Endothelial cell of umbilical vein (primary cell): ENCODE measurements at regions not wholly inside any gene's neighbourhood (a gene's known extent, or its start where the extent isn't known, plus 50 kb on each side); places are given as distances from the start of the nearest gene placed in this dataset.

Experiments
- BruUV-seq: library from RNA; stranded (reverse); fragments of 400-500 nt; replicated peaks from 2 replicates; lab custom pipeline; 2021; lab: Mats Ljungman, UMichigan
- CTCF ChIA-PET: fragments of 300-600, 350-600 bp; sonication (Branson Sonifier 250); formaldehyde crosslinking; loops from one replicate; lab custom pipeline; 2021; ENCODE audit warnings: antibody characterized with exemption, inconsistent platforms; lab: Charles Lee
- POLR2A ChIA-PET: fragments of 300-600, 350-600 bp; sonication (Branson Sonifier 250); formaldehyde crosslinking; loops from one replicate; lab custom pipeline; 2021; ENCODE audit warnings: antibody characterized with exemption, inconsistent platforms; lab: Charles Lee
- DNase-seq: peaks from one replicate; pipeline ENCODE4 v3.0.0-alpha.2; 2011; ENCODE audit warnings: low read depth, low spot score
- FAIRE-seq: peaks from 2 replicates; lab custom pipeline; 2011; peaks lifted over from hg19 to GRCh38; lab: Jason Lieb, UNC
- H2AFZ ChIP-seq: 2 replicates; pipeline ENCODE4 v1.6.0; 2012; ENCODE audit warnings: low read depth, low read length, control low read depth, inconsistent platforms
- H3K27ac ChIP-seq: 2 replicates; pipeline ENCODE4 v1.5.1; 2011; ENCODE audit warnings: low read depth, mild to moderate bottlenecking, control low read depth, low read length, moderate library complexity; ENCODE audit not compliant: insufficient read depth
- H3K27me3 ChIP-seq, 2 experiments: 2 replicates each; pipeline versions ENCODE4 v1.6.0 to v1.6.1; 2011; ENCODE audit warnings: low read length in 2 of 2, mixed read lengths in 1 of 2; ENCODE audit not compliant: control insufficient read depth in 2 of 2, insufficient read depth in 2 of 2
- H3K36me3 ChIP-seq, 2 experiments: 2 replicates in 1 of 2; 3 replicates in 1 of 2; pipeline ENCODE4 v1.5.1; 2011; ENCODE audit warnings: low read length in 2 of 2, mild to moderate bottlenecking in 1 of 2, moderate library complexity in 1 of 2; ENCODE audit not compliant: control insufficient read depth in 2 of 2, insufficient read depth in 2 of 2; ENCODE audit errors: extremely low read depth in 1 of 2
- H3K4me1 ChIP-seq: 3 replicates; pipeline ENCODE4 v1.5.1; 2011; ENCODE audit warnings: mild to moderate bottlenecking, low read length; ENCODE audit not compliant: control insufficient read depth, insufficient read depth; ENCODE audit errors: extremely low read depth
- H3K4me2 ChIP-seq: 2 replicates; pipeline ENCODE4 v1.6.1; 2011; ENCODE audit warnings: low read length, control low read depth, mixed read lengths; ENCODE audit not compliant: insufficient read depth
- H3K4me3 ChIP-seq, 3 experiments: fragments of 200-600 bp in 1 of 3; sonication (generic), shearing (Covaris generic) in 1 of 3; replicated peaks in 1 of 3; 2 replicates each; pipeline ENCODE4 v1.5.1; 2011 to 2016; ENCODE audit warnings: control low read depth in 3 of 3, low read length in 3 of 3, mild to moderate bottlenecking in 2 of 3, inconsistent platforms in 1 of 3, low read depth in 1 of 3, moderate library complexity in 1 of 3; ENCODE audit not compliant: insufficient read depth in 1 of 3
- H3K79me2 ChIP-seq: 2 replicates; pipeline ENCODE4 v1.6.0; 2012; ENCODE audit warnings: low read length, inconsistent platforms; ENCODE audit not compliant: control insufficient read depth, insufficient read depth
- H3K9ac ChIP-seq: replicated peaks from 2 replicates; pipeline ENCODE3; 2011; ENCODE audit warnings: low read length, control low read depth; ENCODE audit not compliant: insufficient read depth; ENCODE audit errors: extremely low read depth
- H3K9me1 ChIP-seq: replicated peaks from 3 replicates; pipeline ENCODE4 v1.6.0; 2011; ENCODE audit warnings: mild to moderate bottlenecking, low read length; ENCODE audit not compliant: control insufficient read depth, insufficient read depth; ENCODE audit errors: extremely low read depth
- H3K9me3 ChIP-seq: replicated peaks from 2 replicates; pipeline ENCODE4 v1.5.1; 2012; ENCODE audit warnings: low read length, inconsistent platforms; ENCODE audit not compliant: control insufficient read depth, insufficient read depth
- H4K20me1 ChIP-seq: replicated peaks from 2 replicates; pipeline ENCODE3; 2011; ENCODE audit warnings: mild to moderate bottlenecking, low read length; ENCODE audit not compliant: control insufficient read depth, insufficient read depth; ENCODE audit errors: extremely low read depth
- EZH2 ChIP-seq: IDR thresholded peaks from 2 replicates; pipeline ENCODE4 v1.6.1; 2012; ENCODE audit warnings: borderline replicate concordance, low read depth, mild to moderate bottlenecking, moderate library complexity, low read length, inconsistent platforms; ENCODE audit not compliant: severe bottlenecking
- FOS ChIP-seq: IDR thresholded peaks from 2 replicates; pipeline ENCODE4 v1.6.1; 2011; ENCODE audit warnings: mild to moderate bottlenecking, low read length, moderate library complexity, borderline replicate concordance; ENCODE audit not compliant: insufficient read depth
- GATA2 ChIP-seq: IDR thresholded peaks from 2 replicates; pipeline ENCODE4 v1.7.0; 2011; ENCODE audit warnings: low read depth, mild to moderate bottlenecking, moderate library complexity, mixed read lengths, low read length; ENCODE audit not compliant: insufficient read length, insufficient read depth
- JUN ChIP-seq: IDR thresholded peaks from 2 replicates; pipeline ENCODE4 v1.6.1; 2011; ENCODE audit warnings: borderline replicate concordance, low read depth; ENCODE audit not compliant: insufficient read length, insufficient read depth
- MYC ChIP-seq: IDR thresholded peaks from one replicate; pipeline ENCODE4 v1.6.1; 2011; ENCODE audit warnings: mild to moderate bottlenecking, low read depth, low read length
- POLR2A ChIP-seq: IDR thresholded peaks from 2 replicates; pipeline ENCODE4 v1.6.1; 2012; ENCODE audit warnings: low read depth, mild to moderate bottlenecking, control low read depth, low read length
- POLR2AphosphoS5 ChIP-seq: IDR thresholded peaks from 2 replicates; pipeline ENCODE4 v1.6.1; 2012; ENCODE audit warnings: low read depth, mild to moderate bottlenecking, control low read depth, low read length, moderate library complexity; ENCODE audit not compliant: insufficient read depth
- dilution Hi-C: fragments of 300-500 bp; cut with MboI; formaldehyde crosslinking; loops from one replicate; pipeline ENCODE4 v1.15.0; 2019; ENCODE audit warnings: low sequenced_read_pairs; ENCODE audit not compliant: extremely low pct_ligation_motif_present
- intact Hi-C: fragments of 100-400 bp; cut with micrococcal nuclease; formaldehyde crosslinking; loops from one replicate; pipeline ENCODE4 v1.10.0; 2022
- TF ChIP-seq, protein P1 (sequence below), 2 donors: IDR thresholded peaks; 1 replicate in 1 of 2; 2 replicates in 1 of 2; pipeline ENCODE4 v1.5.1; 2011; ENCODE audit warnings: low read length in 2 of 2, mild to moderate bottlenecking in 2 of 2, moderate library complexity in 2 of 2, control low read depth in 1 of 2, inconsistent platforms in 1 of 2, low read depth in 1 of 2; ENCODE audit not compliant: insufficient read depth in 1 of 2; ENCODE audit errors: extremely low read depth in 1 of 2
- TF ChIP-seq, protein P2 (sequence below): IDR thresholded peaks from 2 replicates; pipeline ENCODE4 v1.6.1; 2011; ENCODE audit not compliant: insufficient read depth, insufficient read length

GRCh38 chr11:26162291-26162690 lies 169.6 kb upstream of the ANO3 start:
- intact Hi-C loops, result no loop called here
- H2AFZ ChIP-seq, result no peak overlapping the region
- H3K4me2 ChIP-seq, result no peak overlapping the region
- TF ChIP-seq FOS (no peak), MYC (no peak), EZH2 (no peak)
- TF ChIP-seq, protein P1, sequence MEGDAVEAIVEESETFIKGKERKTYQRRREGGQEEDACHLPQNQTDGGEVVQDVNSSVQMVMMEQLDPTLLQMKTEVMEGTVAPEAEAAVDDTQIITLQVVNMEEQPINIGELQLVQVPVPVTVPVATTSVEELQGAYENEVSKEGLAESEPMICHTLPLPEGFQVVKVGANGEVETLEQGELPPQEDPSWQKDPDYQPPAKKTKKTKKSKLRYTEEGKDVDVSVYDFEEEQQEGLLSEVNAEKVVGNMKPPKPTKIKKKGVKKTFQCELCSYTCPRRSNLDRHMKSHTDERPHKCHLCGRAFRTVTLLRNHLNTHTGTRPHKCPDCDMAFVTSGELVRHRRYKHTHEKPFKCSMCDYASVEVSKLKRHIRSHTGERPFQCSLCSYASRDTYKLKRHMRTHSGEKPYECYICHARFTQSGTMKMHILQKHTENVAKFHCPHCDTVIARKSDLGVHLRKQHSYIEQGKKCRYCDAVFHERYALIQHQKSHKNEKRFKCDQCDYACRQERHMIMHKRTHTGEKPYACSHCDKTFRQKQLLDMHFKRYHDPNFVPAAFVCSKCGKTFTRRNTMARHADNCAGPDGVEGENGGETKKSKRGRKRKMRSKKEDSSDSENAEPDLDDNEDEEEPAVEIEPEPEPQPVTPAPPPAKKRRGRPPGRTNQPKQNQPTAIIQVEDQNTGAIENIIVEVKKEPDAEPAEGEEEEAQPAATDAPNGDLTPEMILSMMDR (IDR thresholded peaks at IDR 0.05; ENCODE audit: extremely low read depth in 1 of 2, insufficient read depth in 1 of 2, low read depth in 1 of 2, low read length in 2 of 2), result no peak
- FAIRE-seq, result no peak
- CTCF ChIA-PET, result no interaction called here
- no peaks in the 10 kb centered on the region for H3K27me3 ChIP-seq
- H3K4me1 ChIP-seq, result no peaks in the 10 kb centered on the region
- BruUV-seq, result no TSS peak
- H3K79me2 ChIP-seq, result no peaks in the 10 kb centered on the region
- no peak overlapping the region for H3K9ac ChIP-seq
- H3K9me3 ChIP-seq, result no peaks in the 10 kb centered on the region
- DNase-seq, result no peak
- no peaks in the 10 kb centered on the region for H3K9me1 ChIP-seq
- POLR2A ChIA-PET, result no interaction called here
- H4K20me1 ChIP-seq, result no peaks in the 10 kb centered on the region
- no peak overlapping the region for H3K4me3 ChIP-seq
- H3K36me3 ChIP-seq, result no peaks in the 10 kb centered on the region
- dilution Hi-C loops, result no loop called here
- H3K27ac ChIP-seq, result no peak overlapping the region

DNA sequence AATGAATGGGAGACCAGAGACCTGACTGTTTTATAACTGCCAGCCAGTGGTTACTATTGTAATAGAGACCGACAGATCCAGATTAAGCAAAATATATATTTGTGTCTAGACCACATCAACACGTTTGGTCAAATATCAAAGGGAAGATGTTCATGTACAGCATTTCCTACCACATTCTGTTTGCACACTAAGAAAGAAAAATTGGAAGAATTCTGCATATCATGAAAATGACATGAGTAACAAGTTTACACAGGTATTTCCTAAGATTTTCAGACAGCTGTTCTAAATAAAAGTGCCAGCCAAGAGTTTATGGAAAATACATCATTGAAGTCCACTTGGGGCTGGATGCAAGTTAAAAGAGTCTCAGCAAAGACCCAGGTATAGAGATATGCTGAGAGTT lies 145.5 kb upstream of the ANO3 start:
- H3K4me1 ChIP-seq, result no peaks in the 10 kb centered on the region
- TF ChIP-seq JUN (no peak), POLR2A (no peak), MYC (no peak), POLR2AphosphoS5 (no peak), GATA2 (no peak), FOS (no peak), EZH2 (no peak)
- TF ChIP-seq, protein P2, sequence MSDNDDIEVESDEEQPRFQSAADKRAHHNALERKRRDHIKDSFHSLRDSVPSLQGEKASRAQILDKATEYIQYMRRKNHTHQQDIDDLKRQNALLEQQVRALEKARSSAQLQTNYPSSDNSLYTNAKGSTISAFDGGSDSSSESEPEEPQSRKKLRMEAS, result no peak
- TF ChIP-seq, protein P1 (IDR thresholded peaks at IDR 0.05; ENCODE audit: extremely low read depth in 1 of 2, insufficient read depth in 1 of 2, low read depth in 1 of 2, low read length in 2 of 2), result no peak
- FAIRE-seq, result no peak
- no peak overlapping the region for H3K27ac ChIP-seq
- BruUV-seq, result no TSS peak
- H3K9me1 ChIP-seq, result no peaks in the 10 kb centered on the region
- no peak overlapping the region for H3K9ac ChIP-seq
- DNase-seq, result no peak
- H3K4me3 ChIP-seq, result no peak overlapping the region
- dilution Hi-C loops, result no loop called here
- H2AFZ ChIP-seq, result no peak overlapping the region
- H3K9me3 ChIP-seq, result no peaks in the 10 kb centered on the region
- POLR2A ChIA-PET, result no interaction called here
- CTCF ChIA-PET, result no interaction called here
- H3K4me2 ChIP-seq, result no peak overlapping the region
- no peaks in the 10 kb centered on the region for H4K20me1 ChIP-seq
- intact Hi-C loops, result no loop called here
- no peaks in the 10 kb centered on the region for H3K27me3 ChIP-seq
- H3K79me2 ChIP-seq, result no peaks in the 10 kb centered on the region
- no peaks in the 10 kb centered on the region for H3K36me3 ChIP-seq
